CD4-positive, alpha-beta T cell treated with Interleukin-10 for 1 hour (primary cell): ENCODE measurements at regions not wholly inside any gene's neighbourhood (a gene's known extent, or its start where the extent isn't known, plus 50 kb on each side); places are given as distances from the start of the nearest gene placed in this dataset.
"Not testable (repeated sequence)": the region's sequence is repeated elsewhere in the genome, so short reads cannot be mapped to it uniquely, and the experiment has no call there.

Experiments used
- DNase-seq: peaks from one replicate; pipeline ENCODE4 v3.0.0-alpha.2; 2020

DNA sequence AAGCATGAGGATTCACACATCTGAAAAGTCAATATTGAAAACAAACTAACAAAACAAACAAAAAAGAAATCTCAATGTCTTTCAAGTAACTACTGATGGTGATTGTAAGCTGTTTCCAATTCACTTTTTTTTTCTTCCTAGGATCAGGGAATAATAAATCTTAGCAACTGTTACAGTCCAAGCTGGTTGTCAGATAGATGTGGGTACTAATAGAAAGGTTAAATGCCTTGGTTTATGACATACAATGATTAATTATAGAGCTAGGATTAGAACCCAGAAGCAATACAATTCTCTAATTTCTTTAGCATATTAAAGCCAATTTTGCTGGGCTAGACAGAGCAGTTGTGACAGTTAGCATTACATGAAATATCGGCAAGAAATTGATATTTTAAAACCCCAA lies 1301.6 kb downstream of the EPHA7 start:
- DNase-seq = no peak

DNA sequence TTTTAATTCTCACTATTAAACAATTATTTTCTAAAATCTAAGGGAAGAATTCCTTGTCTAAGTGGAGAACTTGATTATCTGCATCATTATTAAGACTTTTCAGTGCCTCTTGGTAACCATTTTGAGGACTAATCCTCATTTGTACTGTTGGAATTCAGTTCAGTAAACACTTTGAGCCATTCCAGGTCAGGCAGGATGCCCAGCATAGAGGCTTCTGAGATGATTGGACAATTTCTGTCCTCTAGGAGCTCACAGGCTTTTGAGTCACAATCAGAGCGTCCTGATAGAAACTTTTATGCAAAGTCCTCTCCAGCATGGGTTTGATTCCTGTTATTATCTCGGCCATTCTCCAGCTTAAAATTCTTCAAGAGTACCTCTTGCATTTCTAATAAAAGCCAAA lies 1304.6 kb downstream of the EPHA7 start:
- no peak for DNase-seq

DNA sequence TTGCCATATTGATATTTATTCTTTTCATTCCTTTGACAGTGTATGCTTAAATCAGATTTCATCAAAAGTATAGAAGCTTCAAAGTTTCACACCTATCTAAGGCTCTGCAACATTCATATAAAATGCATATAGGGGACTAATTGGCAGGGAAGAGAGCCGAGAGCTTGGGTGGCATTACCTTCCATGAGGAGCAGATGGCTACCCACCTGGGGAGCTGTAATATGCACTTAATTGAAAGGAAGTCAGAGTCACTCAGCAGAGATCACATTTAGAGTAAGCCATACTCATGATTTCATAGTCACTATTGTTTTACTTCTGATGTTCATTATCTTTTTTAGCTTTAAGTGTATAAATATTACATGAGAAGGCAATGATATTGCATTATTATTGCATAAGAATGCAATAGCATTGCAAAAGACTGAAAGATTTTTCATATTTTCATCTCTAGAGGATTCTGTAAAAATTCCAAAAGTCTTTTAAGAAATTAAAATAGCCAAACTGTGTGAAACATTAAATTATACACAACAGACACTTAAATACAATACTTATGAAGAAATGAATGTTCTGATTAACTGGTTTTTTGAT lies 1305.2 kb downstream of the EPHA7 start:
- no peak for DNase-seq

DNA sequence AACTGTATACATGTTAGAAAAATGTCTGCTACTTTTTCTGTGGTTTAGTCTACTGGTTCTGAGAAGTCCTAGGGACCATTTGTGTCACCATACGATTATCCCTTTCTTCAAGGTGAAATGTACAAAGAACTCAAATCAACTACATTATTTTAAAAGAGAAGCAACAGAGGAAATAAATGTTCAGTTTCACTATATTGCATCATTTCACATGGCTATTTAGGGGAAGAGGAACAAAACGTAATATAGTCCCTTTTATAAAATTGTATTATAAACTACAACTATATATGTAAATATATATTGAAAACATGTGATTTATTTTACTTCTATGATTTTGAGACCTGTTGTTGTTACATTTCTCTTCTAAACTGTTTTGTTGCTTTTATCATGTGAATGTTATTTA lies 1308.0 kb downstream of the EPHA7 start:
- DNase-seq = no peak

DNA sequence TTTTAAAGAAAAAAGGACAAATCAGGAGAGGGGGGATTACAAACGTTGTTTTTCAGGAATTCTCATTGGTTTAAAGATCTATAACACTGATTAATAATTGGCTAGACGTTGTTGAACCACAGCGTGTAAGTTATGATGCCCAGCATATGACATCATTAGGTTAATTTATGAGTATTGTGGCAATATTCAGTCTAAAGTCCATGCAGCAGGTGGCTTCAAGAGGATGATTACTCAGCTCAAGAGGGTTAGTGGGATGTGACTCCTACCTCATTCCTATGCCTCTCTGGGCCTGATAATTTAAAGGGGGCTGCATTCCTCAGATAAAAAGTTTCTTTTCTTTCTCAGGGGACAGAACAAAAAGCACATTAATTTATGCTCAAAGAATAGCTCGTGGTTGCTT lies 1309.0 kb downstream of the EPHA7 start:
- no peak for DNase-seq

DNA sequence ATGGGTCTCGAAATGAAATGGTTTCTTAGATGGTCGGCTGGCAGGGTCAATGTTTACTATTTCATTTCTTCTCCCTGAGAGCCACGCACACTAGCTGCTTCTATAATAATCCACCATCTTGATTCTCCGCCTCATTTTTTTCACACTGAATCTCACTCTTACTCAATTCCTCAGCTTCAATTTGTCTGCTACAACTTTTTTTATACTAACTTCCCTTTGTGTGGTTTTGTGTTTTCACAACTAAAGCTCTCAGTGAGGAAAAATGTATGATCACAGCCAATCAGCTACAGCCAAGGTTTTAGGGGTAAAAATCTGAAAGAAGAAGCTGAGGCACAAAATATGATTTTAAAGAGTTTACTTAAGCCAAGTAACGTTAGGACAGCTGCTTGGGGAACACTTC lies 1309.4 kb downstream of the EPHA7 start:
- DNase-seq = no peak

DNA sequence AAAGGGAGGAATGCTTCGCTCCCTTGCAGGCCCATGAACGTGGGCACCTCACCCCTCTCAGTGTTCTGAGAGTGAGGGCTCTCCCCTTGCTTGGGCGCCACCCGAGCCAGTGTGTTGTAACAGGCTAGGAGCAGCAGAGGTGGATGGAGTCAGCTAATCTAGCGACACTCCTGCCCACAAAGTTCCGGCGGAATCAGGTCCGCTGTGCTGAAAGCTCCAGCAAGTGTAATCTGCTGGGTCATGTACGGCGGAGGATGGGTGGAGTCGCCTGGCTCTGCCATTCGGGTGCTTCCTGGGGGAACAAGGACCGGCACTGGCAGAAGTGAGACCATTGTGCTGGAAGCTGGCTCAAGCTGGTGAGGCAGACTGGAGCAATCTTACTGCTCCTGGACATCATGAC lies 1310.1 kb downstream of the EPHA7 start:
- no peak for DNase-seq

DNA sequence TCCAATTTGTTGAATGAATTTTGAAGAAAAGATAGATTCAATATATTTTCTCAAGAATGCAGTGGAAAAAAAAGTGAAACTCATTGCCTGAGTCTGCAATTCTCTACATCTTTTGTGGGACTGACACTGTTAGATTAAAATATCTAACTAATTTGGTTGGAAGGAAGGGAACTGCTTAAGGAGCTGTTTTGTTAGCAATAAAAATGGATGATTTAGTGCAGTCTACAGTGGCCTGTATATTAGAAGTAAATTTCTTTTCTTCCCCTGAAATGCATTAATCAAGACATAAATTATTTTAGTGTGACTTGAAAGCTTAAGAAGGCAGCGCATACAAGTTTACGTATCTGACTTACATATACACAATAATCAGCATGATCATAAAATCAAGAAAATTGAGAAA lies 1332.6 kb downstream of the EPHA7 start:
- DNase-seq = no peak

DNA sequence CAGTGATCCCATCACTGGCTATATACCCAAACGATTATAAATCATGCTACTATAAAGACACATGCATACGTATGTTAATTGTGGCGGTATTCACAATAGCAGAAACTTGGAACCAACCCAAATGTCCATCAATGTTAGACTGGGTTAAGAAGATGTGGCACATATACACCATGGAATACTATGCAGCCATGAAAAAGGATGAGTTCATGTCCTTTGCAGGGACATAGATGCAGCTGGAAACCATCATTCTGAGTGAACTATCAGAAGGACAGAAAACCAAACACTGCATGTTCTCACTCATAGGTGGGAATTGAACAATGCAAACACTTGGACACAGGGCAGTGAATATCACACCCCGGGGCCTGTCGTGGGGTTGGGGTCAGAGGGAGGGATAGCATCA lies 1335.4 kb downstream of the EPHA7 start:
- not testable (repeated sequence) for DNase-seq

DNA sequence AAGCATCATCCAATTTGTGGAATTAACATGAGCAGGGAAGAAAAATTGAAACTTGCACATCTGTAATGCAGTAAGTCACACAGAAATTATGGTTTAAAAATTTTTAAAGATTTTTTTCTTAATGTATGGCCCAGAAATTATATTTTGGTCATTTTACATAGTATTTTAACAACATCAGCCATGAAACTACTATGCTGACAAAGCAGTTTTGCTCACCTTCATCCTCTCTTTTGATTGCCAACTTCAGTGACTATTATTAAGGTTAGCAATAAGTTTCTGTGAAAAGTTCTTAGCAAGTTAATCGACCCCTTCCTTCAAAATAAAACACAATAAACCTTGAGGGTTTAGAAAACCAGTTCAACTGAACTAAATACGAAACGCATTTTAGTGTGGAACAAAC lies 1347.0 kb downstream of the EPHA7 start:
- no peak for DNase-seq

DNA sequence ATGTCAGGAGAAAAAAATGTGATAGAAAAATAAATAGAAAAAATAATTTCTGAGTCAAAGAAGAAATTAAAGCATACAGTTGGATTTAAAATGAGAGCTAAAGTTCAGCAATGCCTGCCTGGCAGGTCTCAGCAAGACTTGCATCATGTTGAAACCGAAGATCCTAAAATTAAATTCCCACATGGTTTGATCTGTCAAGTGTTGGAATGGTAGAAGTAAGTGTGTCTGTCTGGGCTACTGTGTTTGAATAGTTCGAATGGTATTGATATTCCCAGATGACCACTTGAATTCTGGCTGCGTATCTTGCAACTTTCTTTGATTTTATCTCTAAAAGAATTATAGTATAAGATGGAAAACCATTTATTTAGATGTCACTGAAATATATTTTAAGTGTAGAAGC lies 1349.6 kb downstream of the EPHA7 start:
- DNase-seq = no peak

DNA sequence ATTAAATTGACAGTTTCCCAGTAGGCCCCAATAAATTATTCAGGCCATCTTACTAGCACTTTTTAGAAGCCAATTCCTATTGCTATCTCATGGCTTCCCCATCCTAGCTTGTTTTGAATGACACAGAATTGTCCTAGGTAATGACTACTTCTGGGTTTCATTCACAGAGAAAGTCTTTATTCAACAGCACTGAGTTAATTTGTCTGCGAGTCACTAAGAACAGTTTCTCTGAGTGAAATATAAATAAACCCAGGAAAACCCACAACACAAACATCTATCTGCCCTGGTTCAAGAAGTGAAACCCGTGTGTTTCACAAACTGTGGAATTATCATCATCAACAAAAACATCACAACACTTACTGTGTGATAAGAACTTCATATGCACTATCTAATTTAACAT lies 1366.8 kb downstream of the EPHA7 start:
- DNase-seq = no peak

DNA sequence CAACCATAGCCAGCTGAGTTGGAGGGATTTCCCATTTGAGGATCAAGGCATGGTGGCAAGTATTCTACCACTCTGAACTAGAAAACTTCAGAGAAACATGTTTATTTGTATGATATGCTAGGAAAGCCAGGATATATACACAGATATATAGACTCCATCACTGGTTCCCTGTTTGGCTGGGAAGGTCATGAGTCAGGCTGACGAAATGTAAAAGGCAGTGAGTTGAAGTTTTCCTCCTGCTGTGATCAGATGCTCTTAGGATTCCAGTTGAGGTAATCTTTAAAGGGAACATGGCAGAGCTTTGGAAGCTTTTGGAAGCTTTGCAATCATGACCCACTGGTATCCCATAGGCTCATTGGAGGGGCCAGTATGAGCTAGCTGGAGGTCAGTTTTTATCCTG lies 1369.1 kb downstream of the EPHA7 start:
- DNase-seq = no peak

DNA sequence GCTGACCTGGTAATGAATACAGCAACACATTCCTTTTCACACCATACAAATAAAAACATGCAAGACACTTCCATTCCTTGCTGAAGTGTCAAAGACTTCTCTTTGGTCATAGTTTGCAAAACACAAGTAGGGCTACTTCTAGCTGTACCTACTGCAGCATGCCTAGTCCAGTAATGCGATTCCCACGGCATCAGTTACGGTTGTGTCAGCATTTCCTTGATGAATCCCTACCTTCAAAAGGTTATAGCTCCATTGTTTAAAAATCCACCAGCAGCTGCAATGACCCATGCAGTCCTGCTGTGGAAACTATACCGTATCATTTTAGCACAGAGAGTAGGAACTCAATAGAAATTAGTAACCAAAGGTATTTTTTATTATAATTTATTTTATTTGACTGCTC lies 1371.5 kb downstream of the EPHA7 start:
- DNase-seq = no peak

DNA sequence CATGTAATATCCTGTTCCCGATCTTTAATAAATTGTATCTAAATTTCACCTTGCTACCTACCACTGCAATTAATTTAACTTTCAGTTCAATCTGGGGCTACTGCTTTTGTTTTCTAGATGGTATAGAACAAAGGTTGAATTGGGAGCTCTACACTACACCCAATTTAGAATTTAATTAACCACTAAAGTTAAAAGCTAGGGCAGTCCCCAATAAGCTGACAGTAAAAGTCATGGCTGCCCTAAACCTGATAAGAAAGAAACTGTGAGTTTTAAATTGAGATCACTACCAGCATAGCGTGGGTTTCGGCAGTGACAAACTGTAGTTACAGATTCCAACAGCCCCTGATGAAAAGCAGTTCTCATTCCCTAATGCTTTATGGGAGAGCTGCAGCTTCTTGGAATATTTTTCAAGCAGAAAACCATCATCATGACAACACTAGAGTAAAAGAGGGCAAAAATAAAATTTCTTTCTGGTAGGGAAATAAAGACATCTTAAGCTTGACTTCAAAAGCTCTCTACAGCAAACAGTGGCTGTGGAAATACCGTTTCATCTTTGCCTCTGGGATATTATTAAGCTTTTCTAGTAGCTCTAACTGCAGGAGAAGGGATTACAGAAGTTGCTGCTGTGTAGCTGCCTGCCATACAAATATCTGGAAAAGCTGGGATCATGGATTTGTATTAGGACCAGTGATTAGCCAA lies 1372.1 kb downstream of the EPHA7 start:
- DNase-seq = no peak

DNA sequence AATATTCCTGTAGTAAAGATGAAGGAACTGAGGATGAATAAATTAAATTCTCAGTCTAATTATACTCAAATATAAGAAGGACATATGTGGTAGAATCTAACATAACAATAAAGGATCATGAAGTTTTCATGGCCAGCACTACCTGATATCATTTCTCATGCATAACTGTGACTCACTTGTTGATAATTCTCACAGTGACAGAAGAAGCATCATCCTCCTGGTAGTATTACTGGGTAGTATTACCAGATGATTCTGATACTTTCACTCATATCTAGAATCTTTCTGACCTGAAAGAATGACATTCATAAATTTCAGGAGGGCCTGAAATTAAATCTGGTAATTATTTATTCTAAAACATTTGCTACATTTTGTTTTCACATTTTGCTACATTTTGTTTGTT lies 1375.0 kb downstream of the EPHA7 start:
- DNase-seq = no peak

DNA sequence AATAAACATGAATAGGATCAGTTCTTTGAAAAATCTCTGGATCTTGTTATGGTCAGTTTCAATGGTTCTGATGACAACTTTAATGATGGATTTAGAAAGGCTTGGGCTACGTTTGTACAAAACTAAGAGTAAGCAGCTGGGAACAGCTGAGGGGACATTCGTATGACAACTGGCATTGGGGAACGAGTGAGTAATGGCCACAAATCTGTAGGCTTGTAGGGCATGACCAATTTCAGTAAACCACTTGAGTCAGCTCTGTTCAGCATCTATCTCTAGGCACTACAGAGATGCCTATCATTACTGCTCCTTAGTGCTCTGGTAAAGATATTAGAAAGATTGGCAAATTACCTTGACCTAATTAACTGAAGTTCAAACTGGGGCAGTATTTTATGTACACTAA lies 1375.6 kb downstream of the EPHA7 start:
- no peak for DNase-seq

DNA sequence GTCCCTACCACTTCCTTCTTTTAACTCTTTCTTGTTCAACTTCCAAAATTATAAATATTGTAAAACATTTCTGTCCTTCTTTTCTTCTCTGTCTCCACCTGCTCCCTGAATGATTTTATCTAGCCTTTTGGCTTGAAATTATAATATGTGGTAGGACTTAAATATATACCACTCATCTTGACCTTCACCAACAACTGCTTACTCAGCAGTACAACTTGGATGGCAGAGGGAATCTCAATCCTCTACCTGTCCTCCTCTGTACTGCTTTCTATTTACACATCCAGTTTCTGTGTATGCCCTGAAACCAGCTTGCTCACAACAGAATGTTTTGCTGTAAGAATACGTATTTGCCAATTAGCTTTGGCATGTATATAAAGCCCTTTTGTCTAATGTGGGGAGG lies 1392.5 kb downstream of the EPHA7 start:
- DNase-seq = no peak

DNA sequence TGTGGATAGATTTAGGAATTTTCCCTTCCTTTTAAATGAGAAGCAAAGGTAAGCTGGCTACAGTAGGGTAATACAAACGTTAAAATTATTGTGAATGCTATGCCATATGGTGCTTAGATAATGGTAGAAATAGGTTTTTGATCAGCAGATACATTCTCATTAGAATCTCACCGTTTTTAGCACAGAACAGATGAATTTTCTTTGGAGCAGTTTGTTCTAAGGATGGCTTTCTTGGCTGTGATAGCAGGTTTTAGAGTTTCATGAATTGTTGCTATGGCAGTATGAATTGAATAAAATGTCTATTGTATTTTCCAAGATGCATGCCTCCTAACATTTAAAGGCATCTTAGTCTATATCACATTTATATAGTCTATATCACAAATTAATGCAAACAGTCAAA lies 1394.5 kb downstream of the EPHA7 start:
- DNase-seq = no peak

DNA sequence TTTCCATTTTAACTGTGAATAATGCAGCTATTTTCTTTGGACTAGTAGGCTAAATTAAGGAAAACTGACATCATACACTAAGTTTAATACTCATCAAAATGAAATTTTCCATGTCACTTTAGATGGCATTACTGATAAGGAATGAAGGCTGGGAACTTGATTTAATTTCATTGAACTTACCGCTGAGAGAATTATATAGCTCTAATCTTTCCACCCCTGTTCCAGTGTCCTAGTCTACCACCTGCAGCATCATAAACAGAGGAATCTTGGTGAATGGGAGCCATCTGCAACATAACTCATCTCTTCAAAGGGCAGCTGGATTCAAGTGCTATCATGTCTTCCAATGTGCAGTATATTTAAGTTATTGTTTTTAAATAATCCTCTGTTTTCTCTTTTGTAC lies 1395.2 kb downstream of the EPHA7 start:
- no peak for DNase-seq

DNA sequence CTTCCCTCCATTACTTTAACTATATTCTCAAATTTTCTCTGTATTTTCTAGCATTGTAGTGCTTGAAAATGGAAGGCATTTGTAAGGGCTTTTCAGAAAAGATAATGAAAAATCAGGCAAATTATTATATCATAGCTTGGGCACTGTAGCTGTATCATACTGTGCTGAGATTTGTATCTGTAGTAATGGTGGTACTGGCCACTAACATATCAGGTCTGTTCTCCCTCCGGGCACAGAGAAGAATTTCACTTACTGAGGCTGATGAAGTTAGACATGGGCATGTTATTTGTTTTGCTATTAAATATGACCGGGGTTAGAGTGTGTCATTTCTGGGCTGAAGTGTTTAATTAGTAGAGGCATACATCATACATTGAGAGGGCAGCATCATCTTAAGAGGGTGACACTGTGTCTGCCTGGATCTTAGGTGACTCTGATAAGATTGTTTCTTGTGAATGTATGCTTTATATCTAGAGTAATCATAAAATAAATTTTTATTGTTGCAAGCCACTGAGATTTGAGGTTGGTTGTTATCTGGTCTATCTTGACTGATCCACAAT lies 1395.9 kb downstream of the EPHA7 start:
- DNase-seq = no peak

DNA sequence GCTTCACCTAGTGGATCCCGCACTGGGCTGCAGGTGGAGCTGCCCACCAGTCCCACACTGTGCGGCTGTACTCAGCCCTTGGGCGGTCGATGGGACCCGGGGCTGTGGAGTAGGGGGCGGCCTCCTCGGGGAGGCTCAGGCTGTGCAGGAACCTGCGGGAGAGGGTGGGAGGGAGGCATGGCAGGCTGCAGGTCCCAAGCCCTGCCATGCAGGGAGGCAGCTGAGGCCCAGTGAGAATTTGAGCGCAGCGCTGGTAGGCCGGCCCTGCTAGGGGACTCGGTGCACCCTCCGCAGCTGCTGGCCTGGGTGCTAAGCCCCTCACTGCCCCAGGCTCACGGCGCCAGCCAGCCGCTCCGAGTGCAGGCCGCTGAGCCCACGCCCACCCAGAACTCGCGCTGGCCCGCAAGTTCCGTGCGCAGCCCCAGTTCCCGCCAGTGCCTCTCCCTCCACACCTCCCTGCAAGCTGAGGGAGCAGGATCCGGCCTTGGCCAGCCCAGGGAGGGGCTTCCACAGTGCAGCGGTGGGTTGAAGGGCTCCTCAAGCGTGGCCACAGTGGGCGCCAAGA lies 1407.6 kb downstream of the EPHA7 start:
- no peak for DNase-seq

DNA sequence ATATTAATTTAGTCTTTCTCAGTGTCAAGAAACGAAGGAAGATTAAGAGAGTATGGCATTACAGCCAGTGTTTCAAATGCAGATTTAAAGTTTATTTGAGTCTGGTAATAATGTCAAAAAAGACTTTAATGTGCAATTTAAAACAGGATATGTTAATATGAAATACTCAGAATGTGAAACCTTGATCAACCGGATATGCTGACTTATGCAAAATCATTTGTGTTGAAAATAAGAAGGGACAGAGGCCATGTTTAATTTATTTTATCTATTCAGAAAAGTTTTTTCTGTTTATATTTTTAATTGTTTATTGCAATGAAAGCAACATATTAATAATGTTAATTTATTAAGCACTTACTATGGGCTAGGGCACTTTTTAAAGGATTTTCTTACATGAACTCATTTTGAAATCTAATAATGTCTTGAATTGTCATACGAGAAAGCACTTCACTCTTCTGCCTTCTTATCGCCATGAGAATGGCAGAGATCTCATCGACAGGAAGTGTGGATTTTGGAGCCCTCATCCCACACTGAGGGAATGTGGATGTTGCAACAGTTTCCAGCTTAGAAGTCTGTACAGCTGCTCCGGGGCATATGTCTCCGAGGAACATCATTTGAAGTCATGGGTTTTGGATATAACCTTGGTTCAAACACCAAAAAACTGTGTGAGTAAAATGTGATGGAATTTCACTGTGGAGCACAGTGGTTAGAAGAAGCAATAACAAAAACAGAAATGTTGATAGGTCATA lies 1410.4 kb downstream of the EPHA7 start:
- DNase-seq = no peak

DNA sequence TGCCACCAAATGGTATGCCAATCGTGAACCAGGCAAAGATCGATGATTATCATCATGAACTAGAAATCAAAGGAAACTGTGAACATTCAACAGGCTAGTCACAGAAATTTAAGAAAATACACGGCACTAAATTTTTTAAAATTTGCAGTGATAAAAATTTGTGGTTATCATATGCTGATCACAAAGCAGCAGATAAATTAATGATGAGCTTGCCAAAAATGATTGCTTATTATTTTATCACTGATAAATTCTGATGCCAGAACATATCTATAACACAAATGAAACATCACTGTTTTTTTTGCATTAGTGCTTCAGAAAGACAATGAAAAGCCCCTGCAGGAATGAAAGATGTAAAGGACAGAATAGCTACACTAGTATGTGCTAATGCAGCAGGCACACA lies 1413.2 kb upstream of the MAP3K7 start:
- DNase-seq = no peak
